Caco-2 (cell line): ENCODE measurements at regions not wholly inside any gene's neighbourhood (a gene's known extent, or its start where the extent isn't known, plus 50 kb on each side); places are given as distances from the start of the nearest gene placed in this dataset.

Source experiments
- BruUV-seq: library from RNA; stranded (reverse); fragments of 400-500 nt; replicated peaks from 2 replicates; lab custom pipeline; 2021; lab: Mats Ljungman, UMichigan
- CTCF ChIA-PET: fragments of 300-600 bp; sonication (Branson Sonifier 250); formaldehyde crosslinking; loops from one replicate; lab custom pipeline; 2022; ENCODE audit warnings: antibody characterized with exemption; lab: Charles Lee
- POLR2A ChIA-PET: fragments of 300-600 bp; sonication (Branson Sonifier 250); formaldehyde crosslinking; loops from one replicate; lab custom pipeline; 2022; ENCODE audit warnings: antibody characterized with exemption; lab: Charles Lee
- DNase-seq, 2 experiments: peaks; one replicate each; pipeline versions ENCODE4 v3.0.0 to v3.0.0-alpha.2; 2020 to 2022
- H3K27me3 ChIP-seq: replicated peaks from 2 replicates; pipeline ENCODE4 v1.6.0; 2011; ENCODE audit warnings: low read length; ENCODE audit not compliant: control insufficient read depth, insufficient read depth
- H3K36me3 ChIP-seq: 2 replicates; pipeline ENCODE4 v1.5.1; 2011; ENCODE audit warnings: low read length; ENCODE audit not compliant: control insufficient read depth, insufficient read depth
- H3K4me1 ChIP-seq: fragments of 250-450 bp; sonication (Bioruptor Pico); 2 replicates; pipeline ENCODE4 v1.5.1; 2020; ENCODE audit warnings: mild to moderate bottlenecking
- H3K4me3 ChIP-seq: 2 replicates; pipeline ENCODE4 v1.5.1; 2011; ENCODE audit warnings: low read depth, mild to moderate bottlenecking, control low read depth, low read length
- H3K9me3 ChIP-seq: fragments of 250-450 bp; sonication (Bioruptor Pico); 2 replicates; pipeline ENCODE4 v1.5.1; 2020; ENCODE audit warnings: mild to moderate bottlenecking, moderate library complexity
- H3K27ac Mint-ChIP-seq: one replicate; pipeline ENCODE4 v1.8.0; 2022; ENCODE audit warnings: mixed read lengths; ENCODE audit not compliant: unreplicated experiment
- H3K27me3 Mint-ChIP-seq: one replicate; pipeline ENCODE4 v1.8.0; 2022; ENCODE audit warnings: mixed read lengths; ENCODE audit not compliant: insufficient read depth, unreplicated experiment
- H3K36me3 Mint-ChIP-seq: one replicate; pipeline ENCODE4 v1.8.0; 2022; ENCODE audit warnings: mild to moderate bottlenecking, mixed read lengths; ENCODE audit not compliant: insufficient read depth, unreplicated experiment
- H3K4me1 Mint-ChIP-seq: one replicate; pipeline ENCODE4 v1.8.0; 2022; ENCODE audit warnings: low read depth, mixed read lengths; ENCODE audit not compliant: unreplicated experiment
- H3K4me3 Mint-ChIP-seq: one replicate; pipeline ENCODE4 v1.8.0; 2022; ENCODE audit warnings: mild to moderate bottlenecking, moderate library complexity, mixed read lengths; ENCODE audit not compliant: unreplicated experiment
- H3K9me3 Mint-ChIP-seq: one replicate; pipeline ENCODE4 v1.8.0; 2022; ENCODE audit warnings: mixed read lengths; ENCODE audit not compliant: unreplicated experiment
- intact Hi-C: fragments of 100-400 bp; cut with micrococcal nuclease; formaldehyde crosslinking; loops from one replicate; pipeline ENCODE4 v1.10.0; 2022; ENCODE audit not compliant: unreplicated experiment
- TF ChIP-seq, protein P1 (sequence below), 2 experiments: fragments of 200-600 bp in 1 of 2; IDR thresholded peaks; 1 replicate in 1 of 2; 2 replicates in 1 of 2; pipeline versions ENCODE4 v1.5.1 to v1.8.0; 2011 to 2022; ENCODE audit warnings: antibody characterized with exemption in 1 of 2, control low read depth in 1 of 2, inconsistent platforms in 1 of 2, low read depth in 1 of 2, low read length in 1 of 2, mild to moderate bottlenecking in 1 of 2, moderate library complexity in 1 of 2; ENCODE audit not compliant: insufficient read depth in 1 of 2, severe bottlenecking in 1 of 2, unreplicated experiment in 1 of 2

DNA sequence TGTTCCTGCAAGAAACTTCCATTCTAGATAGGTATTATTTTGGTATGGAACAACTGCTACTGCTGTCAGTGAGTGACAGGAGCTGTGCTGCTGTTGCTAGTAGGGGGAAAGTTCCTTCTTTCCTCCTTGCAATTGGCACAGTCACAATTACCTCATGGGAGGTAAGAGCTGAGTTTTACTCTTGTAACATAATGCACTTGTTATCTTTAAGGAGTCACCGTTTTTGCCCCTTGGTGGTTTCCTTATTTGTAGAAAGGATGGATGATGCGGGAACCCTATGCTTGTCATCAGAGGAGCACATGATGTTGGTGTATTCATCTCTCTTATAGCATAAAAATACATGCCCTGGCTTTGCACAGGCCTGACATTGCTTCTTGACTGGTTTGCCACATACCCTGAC is 234.7 kb upstream of the NPY start:
- BruUV-seq, result no TSS peak
- no peaks in the 10 kb centered on the region for H3K4me1 ChIP-seq
- no peaks in the 10 kb centered on the region; the same call in 1 of the 2 replicates for H3K9me3 ChIP-seq
- no peaks in the 10 kb centered on the region for H3K4me1 Mint-ChIP-seq
- H3K4me3 ChIP-seq, result no peak overlapping the region
- DNase-seq, result no peak
- no peak overlapping the region for H3K4me3 Mint-ChIP-seq
- peaks cover 3% of the 10 kb centered on the region for H3K9me3 Mint-ChIP-seq
- H3K36me3 ChIP-seq, result no peaks in the 10 kb centered on the region
- H3K27ac Mint-ChIP-seq, result no peak overlapping the region
- ChIA-PET CTCF (no interaction called here), POLR2A (no interaction called here)
- H3K27me3 ChIP-seq, result no peaks in the 10 kb centered on the region; the same call in 1 of the 2 replicates
- H3K36me3 Mint-ChIP-seq, result no peaks in the 10 kb centered on the region
- TF ChIP-seq, protein P1, sequence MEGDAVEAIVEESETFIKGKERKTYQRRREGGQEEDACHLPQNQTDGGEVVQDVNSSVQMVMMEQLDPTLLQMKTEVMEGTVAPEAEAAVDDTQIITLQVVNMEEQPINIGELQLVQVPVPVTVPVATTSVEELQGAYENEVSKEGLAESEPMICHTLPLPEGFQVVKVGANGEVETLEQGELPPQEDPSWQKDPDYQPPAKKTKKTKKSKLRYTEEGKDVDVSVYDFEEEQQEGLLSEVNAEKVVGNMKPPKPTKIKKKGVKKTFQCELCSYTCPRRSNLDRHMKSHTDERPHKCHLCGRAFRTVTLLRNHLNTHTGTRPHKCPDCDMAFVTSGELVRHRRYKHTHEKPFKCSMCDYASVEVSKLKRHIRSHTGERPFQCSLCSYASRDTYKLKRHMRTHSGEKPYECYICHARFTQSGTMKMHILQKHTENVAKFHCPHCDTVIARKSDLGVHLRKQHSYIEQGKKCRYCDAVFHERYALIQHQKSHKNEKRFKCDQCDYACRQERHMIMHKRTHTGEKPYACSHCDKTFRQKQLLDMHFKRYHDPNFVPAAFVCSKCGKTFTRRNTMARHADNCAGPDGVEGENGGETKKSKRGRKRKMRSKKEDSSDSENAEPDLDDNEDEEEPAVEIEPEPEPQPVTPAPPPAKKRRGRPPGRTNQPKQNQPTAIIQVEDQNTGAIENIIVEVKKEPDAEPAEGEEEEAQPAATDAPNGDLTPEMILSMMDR (IDR thresholded peaks at IDR 0.05; ENCODE audit: insufficient read depth in 1 of 2, low read depth in 1 of 2, low read length in 1 of 2, severe bottlenecking in 1 of 2, unreplicated experiment in 1 of 2), result no peak
- intact Hi-C loops, result no loop called here
- peaks cover 22% of the 10 kb centered on the region for H3K27me3 Mint-ChIP-seq

DNA sequence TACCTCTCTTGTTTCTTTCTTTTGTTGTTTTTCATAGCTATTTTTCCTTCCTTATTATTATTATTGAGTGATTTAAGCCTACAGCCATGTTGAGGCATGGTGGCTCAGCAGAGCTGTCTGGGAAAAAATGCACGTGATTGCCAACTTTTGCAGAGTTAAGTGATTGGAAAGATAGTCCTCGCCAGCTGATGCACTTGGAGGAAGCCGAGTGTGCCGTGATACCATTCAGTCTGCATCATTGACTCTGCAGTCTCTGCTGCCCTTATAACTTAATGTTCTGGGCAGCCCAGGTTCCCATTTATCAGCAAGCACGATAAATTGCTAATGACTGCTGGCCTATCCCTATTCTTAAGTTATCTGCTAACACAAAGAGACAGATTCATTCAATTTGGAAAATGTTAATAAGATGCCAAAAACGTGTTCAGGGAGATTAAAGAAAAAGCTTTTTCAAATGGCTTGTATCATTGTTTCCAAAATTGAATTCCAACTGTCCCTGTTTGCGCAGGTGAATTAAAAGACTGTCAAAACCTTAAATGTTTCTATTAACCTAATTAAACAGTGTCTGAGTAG is 232.9 kb upstream of the NPY start:
- Histone ChIP-seq H3K4me1 (no peaks in the 10 kb centered on the region), H3K9me3 (no peaks in the 10 kb centered on the region), H3K4me3 (no peak overlapping the region), H3K36me3 (no peaks in the 10 kb centered on the region), H3K27me3 (no peaks in the 10 kb centered on the region; the same call in none of the 2 replicates)
- intact Hi-C loops, result no loop called here
- no peaks in the 10 kb centered on the region for H3K4me1 Mint-ChIP-seq
- BruUV-seq, result no TSS peak
- TF ChIP-seq, protein P1 (IDR thresholded peaks at IDR 0.05; ENCODE audit: insufficient read depth in 1 of 2, low read depth in 1 of 2, low read length in 1 of 2, severe bottlenecking in 1 of 2, unreplicated experiment in 1 of 2), result no peak
- peaks cover 28% of the 10 kb centered on the region for H3K27me3 Mint-ChIP-seq
- no peak overlapping the region for H3K4me3 Mint-ChIP-seq
- H3K9me3 Mint-ChIP-seq, result no peaks in the 10 kb centered on the region
- no peak overlapping the region for H3K27ac Mint-ChIP-seq
- DNase-seq, result no peak
- H3K36me3 Mint-ChIP-seq, result no peaks in the 10 kb centered on the region
- ChIA-PET POLR2A (no interaction called here), CTCF (no interaction called here)

GRCh38 chr7:24051651-24052050 is 232.3 kb upstream of the NPY start:
- no peaks in the 10 kb centered on the region for H3K4me1 ChIP-seq
- H3K4me3 Mint-ChIP-seq, result no peak overlapping the region
- BruUV-seq, result no TSS peak
- no peaks in the 10 kb centered on the region for H3K4me1 Mint-ChIP-seq
- H3K27ac Mint-ChIP-seq, result no peak overlapping the region
- no peaks in the 10 kb centered on the region for H3K9me3 Mint-ChIP-seq
- ChIA-PET CTCF (no interaction called here), POLR2A (no interaction called here)
- no peaks in the 10 kb centered on the region for H3K36me3 Mint-ChIP-seq
- no peak overlapping the region for H3K4me3 ChIP-seq
- H3K36me3 ChIP-seq, result no peaks in the 10 kb centered on the region
- DNase-seq, result no peak
- H3K27me3 ChIP-seq, result no peaks in the 10 kb centered on the region; the same call in none of the 2 replicates
- intact Hi-C loops, result no loop called here
- no peaks in the 10 kb centered on the region for H3K9me3 ChIP-seq
- H3K27me3 Mint-ChIP-seq, result peaks cover 28% of the 10 kb centered on the region
- TF ChIP-seq, protein P1 (IDR thresholded peaks at IDR 0.05; ENCODE audit: insufficient read depth in 1 of 2, low read depth in 1 of 2, low read length in 1 of 2, severe bottlenecking in 1 of 2, unreplicated experiment in 1 of 2), result no peak
